ENCODE measurements at regions not wholly inside any gene's neighbourhood (a gene's known extent, or its start where the extent isn't known, plus 50 kb on each side); places are given as distances from the start of the nearest gene placed in this dataset.

DNA sequence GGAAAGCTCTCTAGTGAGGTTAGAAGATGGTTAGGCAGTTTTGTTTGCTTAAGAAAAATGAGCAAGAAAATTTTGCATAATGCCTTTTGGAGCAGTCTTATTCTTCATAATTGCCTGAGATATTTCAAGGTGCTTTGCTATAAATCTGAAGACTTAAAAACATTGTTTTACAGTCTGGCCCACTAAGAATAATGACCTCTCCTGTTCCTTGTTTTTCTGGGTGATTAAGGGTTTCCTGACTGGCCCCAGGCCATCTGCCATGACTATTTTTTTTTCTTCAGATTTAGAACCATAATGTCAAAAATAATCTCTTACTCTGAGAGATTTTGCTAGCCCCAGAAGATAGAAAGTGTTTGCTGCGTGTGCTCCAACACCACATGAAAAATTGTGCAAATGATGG, 72.3 kb upstream of the CENPW start:
- TF ChIP-seq, protein P1, sequence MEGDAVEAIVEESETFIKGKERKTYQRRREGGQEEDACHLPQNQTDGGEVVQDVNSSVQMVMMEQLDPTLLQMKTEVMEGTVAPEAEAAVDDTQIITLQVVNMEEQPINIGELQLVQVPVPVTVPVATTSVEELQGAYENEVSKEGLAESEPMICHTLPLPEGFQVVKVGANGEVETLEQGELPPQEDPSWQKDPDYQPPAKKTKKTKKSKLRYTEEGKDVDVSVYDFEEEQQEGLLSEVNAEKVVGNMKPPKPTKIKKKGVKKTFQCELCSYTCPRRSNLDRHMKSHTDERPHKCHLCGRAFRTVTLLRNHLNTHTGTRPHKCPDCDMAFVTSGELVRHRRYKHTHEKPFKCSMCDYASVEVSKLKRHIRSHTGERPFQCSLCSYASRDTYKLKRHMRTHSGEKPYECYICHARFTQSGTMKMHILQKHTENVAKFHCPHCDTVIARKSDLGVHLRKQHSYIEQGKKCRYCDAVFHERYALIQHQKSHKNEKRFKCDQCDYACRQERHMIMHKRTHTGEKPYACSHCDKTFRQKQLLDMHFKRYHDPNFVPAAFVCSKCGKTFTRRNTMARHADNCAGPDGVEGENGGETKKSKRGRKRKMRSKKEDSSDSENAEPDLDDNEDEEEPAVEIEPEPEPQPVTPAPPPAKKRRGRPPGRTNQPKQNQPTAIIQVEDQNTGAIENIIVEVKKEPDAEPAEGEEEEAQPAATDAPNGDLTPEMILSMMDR (IDR thresholded peaks at IDR 0.05): no peak
- no peak for TF ChIP-seq POLR2A (IDR thresholded peaks at IDR 0.05; ENCODE audit: low read depth)

All from esophagus muscularis mucosa (tissue), 3 donors.